ENCODE measurements at regions not wholly inside any gene's neighbourhood (a gene's known extent, or its start where the extent isn't known, plus 50 kb on each side); places are given as distances from the start of the nearest gene placed in this dataset.
"Not testable (repeated sequence)": the region's sequence is repeated elsewhere in the genome, so short reads cannot be mapped to it uniquely, and the experiment has no call there.

GRCh38 chr18:34491719-34492118, 218.4 kb upstream of the DTNA start:
- peak; percentile 17 for DNase-seq

GRCh38 chr18:34492652-34493051, 217.4 kb upstream of the DTNA start:
- peak; percentile 76 for DNase-seq

GRCh38 chr18:34493099-34493544, 217.0 kb upstream of the DTNA start:
- DNase-seq: peak; percentile 96

- peak; percentile 84 for DNase-seq
Observed at GRCh38 chr18:34493566-34494358, 216.3 kb upstream of the DTNA start.

- no peak for DNase-seq
Observed at GRCh38 chr18:34494359-34494696, 215.8 kb upstream of the DTNA start.

GRCh38 chr18:34495506-34495905, 214.6 kb upstream of the DTNA start:
- no peak for DNase-seq

GRCh38 chr18:34501553-34501952, 208.5 kb upstream of the DTNA start:
- DNase-seq: no peak

- no peak for DNase-seq
Observed at GRCh38 chr18:34506198-34506597, 203.9 kb upstream of the DTNA start.

- no peak for DNase-seq
Observed at GRCh38 chr18:34509163-34509562, 200.9 kb upstream of the DTNA start.

- no peak for DNase-seq
Observed at GRCh38 chr18:34509879-34510586, 200.1 kb upstream of the DTNA start.

- DNase-seq: no peak
Observed at GRCh38 chr18:34510926-34511325, 199.2 kb upstream of the DTNA start.

GRCh38 chr18:34511435-34511834, 198.7 kb upstream of the DTNA start:
- DNase-seq: no peak

- no peak for DNase-seq
Observed at GRCh38 chr18:34511879-34512278, 198.2 kb upstream of the DTNA start.

- DNase-seq: no peak
Observed at GRCh38 chr18:34514238-34514637, 195.9 kb upstream of the DTNA start.

- DNase-seq: no peak
Observed at GRCh38 chr18:34514957-34515356, 195.1 kb upstream of the DTNA start.

GRCh38 chr18:34516355-34516754, 193.7 kb upstream of the DTNA start:
- DNase-seq: not testable (repeated sequence)

GRCh38 chr18:34516996-34517395, 193.1 kb upstream of the DTNA start:
- not testable (repeated sequence) for DNase-seq

GRCh38 chr18:34521040-34521439, 189.1 kb upstream of the DTNA start:
- DNase-seq: no peak

GRCh38 chr18:34522603-34523002, 187.5 kb upstream of the DTNA start:
- DNase-seq: no peak

GRCh38 chr18:34525244-34525643, 184.9 kb upstream of the DTNA start:
- no peak for DNase-seq

- no peak for DNase-seq
Observed at GRCh38 chr18:34528177-34528576, 181.9 kb upstream of the DTNA start.

GRCh38 chr18:34529358-34530335, 180.5 kb upstream of the DTNA start:
- no peak for DNase-seq

GRCh38 chr18:34531110-34531509, 179.0 kb upstream of the DTNA start:
- DNase-seq: no peak
